HG02642 (cell line): ENCODE measurements at regions not wholly inside any gene's neighbourhood (a gene's known extent, or its start where the extent isn't known, plus 50 kb on each side); places are given as distances from the start of the nearest gene placed in this dataset.
"Not testable (repeated sequence)": the region's sequence is repeated elsewhere in the genome, so short reads cannot be mapped to it uniquely, and the experiment has no call there.

Experiments
- ATAC-seq: cut with Tn5 transposase; IDR thresholded peaks from one replicate; pipeline ENCODE4 v1.9.1; 2021; ENCODE audit warnings: mild to moderate bottlenecking; ENCODE audit not compliant: unreplicated experiment, poor library complexity

GRCh38 chr14:54229136-54229535 lies 167.7 kb upstream of the CDKN3 start:
- no peak for ATAC-seq

GRCh38 chr14:54230645-54231044 lies 166.2 kb upstream of the CDKN3 start:
- no peak for ATAC-seq

GRCh38 chr14:54232735-54233134 lies 164.1 kb upstream of the CDKN3 start:
- no peak for ATAC-seq

- no peak for ATAC-seq
Observed at GRCh38 chr14:54241517-54241916, 155.3 kb upstream of the CDKN3 start.

- ATAC-seq: no peak
Observed at GRCh38 chr14:54251356-54251755, 145.5 kb upstream of the CDKN3 start.

- ATAC-seq: no peak
Observed at GRCh38 chr14:54252072-54252730, 144.6 kb upstream of the CDKN3 start.

GRCh38 chr14:54253195-54253947 lies 143.4 kb upstream of the CDKN3 start:
- ATAC-seq: peak; percentile 52

- no peak for ATAC-seq
Observed at GRCh38 chr14:54256156-54256555, 140.7 kb upstream of the CDKN3 start.

- ATAC-seq: no peak
Observed at GRCh38 chr14:54257424-54257823, 139.4 kb upstream of the CDKN3 start.

GRCh38 chr14:54258382-54258781 lies 138.4 kb upstream of the CDKN3 start:
- no peak for ATAC-seq

- no peak for ATAC-seq
Observed at GRCh38 chr14:54259821-54260220, 137.0 kb upstream of the CDKN3 start.

GRCh38 chr14:54261283-54261682 lies 135.5 kb upstream of the CDKN3 start:
- no peak for ATAC-seq

- not testable (repeated sequence) for ATAC-seq
Observed at GRCh38 chr14:54266616-54267015, 130.2 kb upstream of the CDKN3 start.

GRCh38 chr14:54267172-54267571 lies 129.6 kb upstream of the CDKN3 start:
- peak; percentile 90 for ATAC-seq

GRCh38 chr14:54275997-54276725 lies 120.6 kb upstream of the CDKN3 start:
- ATAC-seq: no peak

GRCh38 chr14:54278087-54278486 lies 118.7 kb upstream of the CDKN3 start:
- ATAC-seq: no peak

GRCh38 chr14:54278665-54279295 lies 118.0 kb upstream of the CDKN3 start:
- ATAC-seq: no peak

- no peak for ATAC-seq
Observed at GRCh38 chr14:54282849-54283248, 114.0 kb upstream of the CDKN3 start.

GRCh38 chr14:54285030-54285429 lies 111.8 kb upstream of the CDKN3 start:
- no peak for ATAC-seq

- ATAC-seq: no peak
Observed at GRCh38 chr14:54291491-54292191, 105.2 kb upstream of the CDKN3 start.
